IgD-negative memory B cell (primary cell): ENCODE measurements at regions not wholly inside any gene's neighbourhood (a gene's known extent, or its start where the extent isn't known, plus 50 kb on each side); places are given as distances from the start of the nearest gene placed in this dataset.

Source experiments
- H3K27ac Mint-ChIP-seq, 3 donors: one replicate each; pipeline ENCODE4 v1.8.0; 2020 to 2022; ENCODE audit warnings: mild to moderate bottlenecking in 3 of 3, mixed read lengths in 3 of 3, moderate library complexity in 1 of 3
- H3K27me3 Mint-ChIP-seq: one replicate; pipeline ENCODE4 v1.8.0; 2021; ENCODE audit warnings: mixed read lengths
- H3K36me3 Mint-ChIP-seq: one replicate; pipeline ENCODE4 v1.8.0; 2020; ENCODE audit warnings: mild to moderate bottlenecking, mixed read lengths
- H3K4me1 Mint-ChIP-seq, 3 donors: one replicate each; pipeline ENCODE4 v1.8.0; 2020 to 2022; ENCODE audit warnings: mixed read lengths in 3 of 3, mild to moderate bottlenecking in 1 of 3
- H3K4me3 Mint-ChIP-seq, 4 donors: one replicate each; pipeline ENCODE4 v1.8.0; 2020 to 2022; ENCODE audit warnings: mild to moderate bottlenecking in 4 of 4, mixed read lengths in 4 of 4, moderate library complexity in 3 of 4
- H3K9me3 Mint-ChIP-seq, 3 donors: one replicate each; pipeline ENCODE4 v1.8.0; 2020 to 2021; ENCODE audit warnings: mixed read lengths in 3 of 3, mild to moderate bottlenecking in 1 of 3

GRCh38 chr14:101498526-101498860, 62.8 kb upstream of the DIO3 start:
- H3K36me3 Mint-ChIP-seq = peaks cover 2% of the 10 kb centered on the region
- no peaks in the 10 kb centered on the region for H3K4me1 Mint-ChIP-seq
- peak overlapping the region in 1 of 4 donors; percentile 63 for H3K4me3 Mint-ChIP-seq
- peaks cover 2 to 12% (median 3%) of the 10 kb centered on the region in 3 donors for H3K9me3 Mint-ChIP-seq
- no peak overlapping the region for H3K27ac Mint-ChIP-seq
- H3K27me3 Mint-ChIP-seq = peaks cover 4% of the 10 kb centered on the region

- Mint-ChIP-seq H3K4me3 (no peak overlapping the region), H3K27me3 (peaks cover 4% of the 10 kb centered on the region), H3K36me3 (no peaks in the 10 kb centered on the region), H3K27ac (peak overlapping the region in 1 of 3 donors; percentile 46), H3K9me3 (peaks cover 0 to 8% (median 3%) of the 10 kb centered on the region in 3 donors), H3K4me1 (no peaks in the 10 kb centered on the region)
These were observed 62.2 kb upstream of the DIO3 start for GRCh38 chr14:101499080-101499479.

- Mint-ChIP-seq H3K9me3 (peaks cover 0 to 5% (median 2%) of the 10 kb centered on the region in 3 donors), H3K4me3 (no peak overlapping the region), H3K36me3 (peaks cover 2% of the 10 kb centered on the region), H3K27me3 (peaks cover 4% of the 10 kb centered on the region), H3K27ac (no peak overlapping the region), H3K4me1 (no peaks in the 10 kb centered on the region)
These were observed 61.8 kb upstream of the DIO3 start for GRCh38 chr14:101499513-101499912.

- Mint-ChIP-seq H3K27me3 (peaks cover 4% of the 10 kb centered on the region), H3K4me3 (no peak overlapping the region), H3K36me3 (peaks cover 2% of the 10 kb centered on the region), H3K27ac (no peak overlapping the region), H3K9me3 (peaks cover 0 to 4% (median 2%) of the 10 kb centered on the region in 3 donors), H3K4me1 (no peaks in the 10 kb centered on the region)
These were observed 61.2 kb upstream of the DIO3 start for GRCh38 chr14:101500061-101500460.

- Mint-ChIP-seq H3K27me3 (peaks cover 4% of the 10 kb centered on the region), H3K9me3 (peaks cover 0 to 2% (median 0%) of the 10 kb centered on the region in 3 donors), H3K36me3 (peaks cover 2% of the 10 kb centered on the region), H3K4me3 (no peak overlapping the region), H3K4me1 (no peaks in the 10 kb centered on the region), H3K27ac (no peak overlapping the region)
These were observed 60.6 kb upstream of the DIO3 start for GRCh38 chr14:101500681-101501080.

GRCh38 chr14:101501341-101501740, 60.0 kb upstream of the DIO3 start:
- peaks cover 2% of the 10 kb centered on the region for H3K36me3 Mint-ChIP-seq
- no peak overlapping the region for H3K27ac Mint-ChIP-seq
- peaks cover 4% of the 10 kb centered on the region for H3K27me3 Mint-ChIP-seq
- H3K4me3 Mint-ChIP-seq = no peak overlapping the region
- H3K4me1 Mint-ChIP-seq = no peaks in the 10 kb centered on the region
- H3K9me3 Mint-ChIP-seq = peaks cover 0 to 2% (median 0%) of the 10 kb centered on the region in 3 donors

- H3K9me3 Mint-ChIP-seq = peaks cover 0 to 2% (median 0%) of the 10 kb centered on the region in 3 donors
- H3K4me1 Mint-ChIP-seq = no peaks in the 10 kb centered on the region
- no peak overlapping the region for H3K27ac Mint-ChIP-seq
- H3K36me3 Mint-ChIP-seq = peaks cover 2% of the 10 kb centered on the region
- H3K27me3 Mint-ChIP-seq = peaks cover 4% of the 10 kb centered on the region
- H3K4me3 Mint-ChIP-seq = no peak overlapping the region
These were observed 59.3 kb upstream of the DIO3 start for GRCh38 chr14:101501858-101502615.

- H3K27me3 Mint-ChIP-seq = peaks cover 4% of the 10 kb centered on the region
- H3K27ac Mint-ChIP-seq = no peak overlapping the region
- no peak overlapping the region for H3K4me3 Mint-ChIP-seq
- H3K9me3 Mint-ChIP-seq = peaks cover 0 to 2% (median 0%) of the 10 kb centered on the region in 3 donors
- H3K4me1 Mint-ChIP-seq = no peaks in the 10 kb centered on the region
- peaks cover 2% of the 10 kb centered on the region for H3K36me3 Mint-ChIP-seq
These were observed 58.4 kb upstream of the DIO3 start for GRCh38 chr14:101502761-101503392.

GRCh38 chr14:101503431-101504095, 57.7 kb upstream of the DIO3 start:
- Mint-ChIP-seq H3K4me1 (no peaks in the 10 kb centered on the region), H3K27me3 (peaks cover 4% of the 10 kb centered on the region), H3K4me3 (no peak overlapping the region), H3K9me3 (peaks cover 0 to 2% (median 0%) of the 10 kb centered on the region in 3 donors), H3K27ac (no peak overlapping the region), H3K36me3 (peaks cover 2% of the 10 kb centered on the region)

- Mint-ChIP-seq H3K9me3 (no peaks in the 10 kb centered on the region), H3K36me3 (peaks cover 2% of the 10 kb centered on the region), H3K4me1 (no peaks in the 10 kb centered on the region), H3K4me3 (no peak overlapping the region), H3K27me3 (peaks cover 4% of the 10 kb centered on the region), H3K27ac (no peak overlapping the region)
These were observed 57.0 kb upstream of the DIO3 start for GRCh38 chr14:101504096-101504948.

- H3K4me1 Mint-ChIP-seq = no peaks in the 10 kb centered on the region
- peaks cover 2% of the 10 kb centered on the region for H3K36me3 Mint-ChIP-seq
- H3K27me3 Mint-ChIP-seq = peaks cover 4% of the 10 kb centered on the region
- H3K9me3 Mint-ChIP-seq = no peaks in the 10 kb centered on the region
- no peak overlapping the region for H3K4me3 Mint-ChIP-seq
- H3K27ac Mint-ChIP-seq = no peak overlapping the region
These were observed 55.9 kb upstream of the DIO3 start for GRCh38 chr14:101505236-101505970.

GRCh38 chr14:101506211-101506925, 54.9 kb upstream of the DIO3 start:
- Mint-ChIP-seq H3K4me3 (no peak overlapping the region), H3K27me3 (peaks cover 4% of the 10 kb centered on the region), H3K27ac (no peak overlapping the region), H3K9me3 (no peaks in the 10 kb centered on the region), H3K36me3 (peaks cover 2% of the 10 kb centered on the region), H3K4me1 (no peaks in the 10 kb centered on the region)

GRCh38 chr14:101506926-101507835, 54.1 kb upstream of the DIO3 start:
- Mint-ChIP-seq H3K4me1 (no peaks in the 10 kb centered on the region), H3K27ac (peak overlapping the region in 2 of 3 donors; percentile 53 to 73), H3K9me3 (no peaks in the 10 kb centered on the region), H3K36me3 (peaks cover 2% of the 10 kb centered on the region), H3K4me3 (no peak overlapping the region), H3K27me3 (no peaks in the 10 kb centered on the region)
